AG08396 (cell line): ENCODE measurements at regions not wholly inside any gene's neighbourhood (a gene's known extent, or its start where the extent isn't known, plus 50 kb on each side); places are given as distances from the start of the nearest gene placed in this dataset.

Experiments
- DNase-seq: peaks from one replicate; pipeline ENCODE4 v3.0.0; 2012; ENCODE audit warnings: low spot score, mixed read lengths

- DNase-seq = no peak
These were observed 167.7 kb upstream of the NPVF start for GRCh38 chr7:25395976-25396375.

- no peak for DNase-seq
These were observed 168.4 kb upstream of the NPVF start for GRCh38 chr7:25396668-25397067.

GRCh38 chr7:25398418-25398817 is 170.1 kb upstream of the NPVF start:
- DNase-seq = no peak

GRCh38 chr7:25399000-25399750 is 170.9 kb upstream of the NPVF start:
- DNase-seq = no peak

GRCh38 chr7:25402532-25402931 is 174.2 kb upstream of the NPVF start:
- no peak for DNase-seq

- DNase-seq = no peak
These were observed 177.4 kb upstream of the NPVF start for GRCh38 chr7:25405736-25406135.

GRCh38 chr7:25407053-25407452 is 178.8 kb upstream of the NPVF start:
- no peak for DNase-seq

GRCh38 chr7:25408012-25408687 is 179.9 kb upstream of the NPVF start:
- no peak for DNase-seq

- no peak for DNase-seq
These were observed 180.6 kb upstream of the NPVF start for GRCh38 chr7:25408876-25409275.

- no peak for DNase-seq
These were observed 181.8 kb upstream of the NPVF start for GRCh38 chr7:25409897-25410636.

GRCh38 chr7:25420771-25421170 is 192.5 kb upstream of the NPVF start:
- DNase-seq = no peak

- no peak for DNase-seq
These were observed 195.8 kb upstream of the NPVF start for GRCh38 chr7:25424113-25424512.

GRCh38 chr7:25424855-25425254 is 196.6 kb upstream of the NPVF start:
- DNase-seq = no peak

GRCh38 chr7:25427721-25428120 is 199.4 kb upstream of the NPVF start:
- DNase-seq = no peak

GRCh38 chr7:25429731-25430130 is 201.4 kb upstream of the NPVF start:
- DNase-seq = no peak

GRCh38 chr7:25430200-25430931 is 202.1 kb upstream of the NPVF start:
- DNase-seq = no peak

- no peak for DNase-seq
These were observed 203.7 kb upstream of the NPVF start for GRCh38 chr7:25431956-25432450.

GRCh38 chr7:25432807-25433206 is 204.5 kb upstream of the NPVF start:
- no peak for DNase-seq

GRCh38 chr7:25436413-25436812 is 208.1 kb upstream of the NPVF start:
- no peak for DNase-seq

- no peak for DNase-seq
These were observed 209.0 kb upstream of the NPVF start for GRCh38 chr7:25437308-25437707.

GRCh38 chr7:25444991-25445390 is 216.7 kb upstream of the NPVF start:
- DNase-seq = no peak

- DNase-seq = no peak
These were observed 220.0 kb upstream of the NPVF start for GRCh38 chr7:25448301-25448700.
